ENCODE measurements at regions not wholly inside any gene's neighbourhood (a gene's known extent, or its start where the extent isn't known, plus 50 kb on each side); places are given as distances from the start of the nearest gene placed in this dataset.

DNA sequence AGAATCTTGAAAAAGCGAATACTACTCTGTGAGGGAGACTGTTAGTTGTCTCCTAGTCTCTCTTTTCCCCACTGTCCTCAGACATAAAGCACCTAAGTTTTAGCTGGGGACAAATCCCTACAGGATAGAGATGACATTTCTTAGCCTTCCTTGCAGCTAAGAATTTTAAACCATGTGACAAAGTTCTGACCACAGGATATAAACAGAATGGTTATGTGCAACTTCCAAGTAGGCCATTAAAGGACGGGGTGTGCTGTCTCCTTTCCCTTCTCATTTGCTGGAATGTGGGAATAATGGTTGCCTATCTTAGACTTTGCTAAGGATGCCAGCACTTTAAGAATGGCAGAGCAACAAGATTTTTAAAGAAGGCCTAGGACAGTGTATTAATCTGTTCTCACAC, 74.9 kb upstream of the PRPS1L1 start:
- TF ChIP-seq, protein P1, sequence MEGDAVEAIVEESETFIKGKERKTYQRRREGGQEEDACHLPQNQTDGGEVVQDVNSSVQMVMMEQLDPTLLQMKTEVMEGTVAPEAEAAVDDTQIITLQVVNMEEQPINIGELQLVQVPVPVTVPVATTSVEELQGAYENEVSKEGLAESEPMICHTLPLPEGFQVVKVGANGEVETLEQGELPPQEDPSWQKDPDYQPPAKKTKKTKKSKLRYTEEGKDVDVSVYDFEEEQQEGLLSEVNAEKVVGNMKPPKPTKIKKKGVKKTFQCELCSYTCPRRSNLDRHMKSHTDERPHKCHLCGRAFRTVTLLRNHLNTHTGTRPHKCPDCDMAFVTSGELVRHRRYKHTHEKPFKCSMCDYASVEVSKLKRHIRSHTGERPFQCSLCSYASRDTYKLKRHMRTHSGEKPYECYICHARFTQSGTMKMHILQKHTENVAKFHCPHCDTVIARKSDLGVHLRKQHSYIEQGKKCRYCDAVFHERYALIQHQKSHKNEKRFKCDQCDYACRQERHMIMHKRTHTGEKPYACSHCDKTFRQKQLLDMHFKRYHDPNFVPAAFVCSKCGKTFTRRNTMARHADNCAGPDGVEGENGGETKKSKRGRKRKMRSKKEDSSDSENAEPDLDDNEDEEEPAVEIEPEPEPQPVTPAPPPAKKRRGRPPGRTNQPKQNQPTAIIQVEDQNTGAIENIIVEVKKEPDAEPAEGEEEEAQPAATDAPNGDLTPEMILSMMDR (IDR thresholded peaks at IDR 0.05; ENCODE audit: insufficient read depth, low read length, missing control alignments), result no peak
- POLR2A ChIA-PET, result no interaction called here
- no peak for DNase-seq (ENCODE audit: low read depth, low spot score)
- H3K4me3 ChIP-seq (ENCODE audit: low read depth, low read length), result no peak overlapping the region
- CTCF ChIA-PET, result no interaction called here

DNA sequence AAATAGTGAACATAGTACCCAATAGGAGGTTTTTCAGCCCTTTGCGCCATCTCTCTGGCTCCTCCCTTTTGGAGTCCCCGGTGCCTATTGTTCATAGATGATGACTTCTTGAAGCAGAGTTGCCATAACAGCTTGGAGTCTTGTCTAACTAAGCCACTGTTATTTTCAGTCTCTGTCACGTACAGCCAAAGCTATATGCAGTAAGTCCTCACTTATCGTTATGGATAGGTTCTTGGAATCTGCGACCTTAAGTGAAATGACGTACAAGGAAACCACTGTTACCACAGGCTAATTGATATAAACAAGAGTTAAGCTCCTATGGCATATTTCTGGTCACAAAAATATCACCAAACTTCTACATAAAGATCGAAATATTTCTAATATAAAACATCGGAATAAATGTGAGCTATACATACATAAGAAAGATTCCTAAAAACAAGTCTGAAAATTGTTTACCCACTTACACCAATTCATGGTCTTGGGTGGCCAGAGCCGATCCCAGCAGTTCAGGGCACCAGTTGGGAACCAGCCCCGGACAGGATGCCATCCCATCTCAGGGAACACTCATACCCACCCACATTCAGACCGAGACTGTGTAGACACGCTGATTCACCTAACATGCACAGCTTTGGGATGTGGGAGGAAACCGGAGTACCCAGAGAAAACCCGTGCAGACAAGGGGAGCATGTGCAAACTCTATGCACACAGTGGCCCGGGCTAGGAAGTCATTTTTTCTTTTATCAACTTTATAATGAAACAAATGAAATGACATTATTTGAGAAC, 76.0 kb upstream of the PRPS1L1 start:
- no peak for DNase-seq (ENCODE audit: low read depth, low spot score)
- ChIA-PET CTCF (no interaction called here), POLR2A (no interaction called here)
- no peak overlapping the region for H3K4me3 ChIP-seq (ENCODE audit: low read depth, low read length)
- TF ChIP-seq, protein P1 (IDR thresholded peaks at IDR 0.05; ENCODE audit: insufficient read depth, low read length, missing control alignments), result no peak

DNA sequence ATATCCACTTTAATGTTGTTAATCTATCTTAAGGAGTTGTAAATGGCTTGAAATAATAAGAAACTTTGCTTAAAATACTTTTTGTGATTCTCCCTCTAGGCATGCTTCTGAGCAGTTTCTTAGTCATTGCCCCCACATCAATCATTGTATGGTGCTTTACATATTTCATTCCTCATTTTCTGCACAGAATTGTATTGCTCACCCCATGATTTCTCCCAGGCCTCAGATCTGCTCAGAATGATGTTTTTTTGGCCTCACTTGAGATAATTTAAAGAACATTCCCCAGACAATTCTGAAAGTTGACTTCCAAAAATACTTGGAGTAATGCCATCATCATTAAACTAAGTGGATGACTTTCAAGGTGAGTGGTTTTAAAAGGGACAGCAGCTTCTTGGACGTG, 82.1 kb upstream of the PRPS1L1 start:
- ChIA-PET CTCF (interaction anchor here (1.2 kb wide), 1 partner anchor 37 kb away, joined by 3 read pairs; no protein-coding TSS in a partner anchor), POLR2A (no interaction called here)
- TF ChIP-seq, protein P1 (IDR thresholded peaks at IDR 0.05; ENCODE audit: insufficient read depth, low read length, missing control alignments), result no peak
- no peak for DNase-seq (ENCODE audit: low read depth, low spot score)
- no peak overlapping the region for H3K4me3 ChIP-seq (ENCODE audit: low read depth, low read length)

DNA sequence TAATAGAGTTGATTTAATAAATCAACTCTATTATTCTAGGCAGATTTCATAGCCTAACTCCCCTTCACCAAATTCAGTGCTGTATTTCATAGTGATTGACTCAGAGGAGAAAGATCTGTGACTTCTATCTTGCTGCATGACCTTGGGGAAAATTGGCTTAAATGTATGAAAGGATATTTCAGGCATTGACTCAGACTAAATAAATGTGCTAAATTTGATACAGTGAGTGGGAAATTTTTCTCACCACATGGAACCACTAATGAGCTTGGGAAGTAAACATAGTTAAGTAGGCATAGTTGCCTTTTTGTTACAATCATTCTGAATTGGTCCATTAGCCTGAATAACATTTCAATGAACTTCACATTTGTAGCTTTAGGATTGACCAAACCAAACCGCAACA, 89.0 kb upstream of the PRPS1L1 start:
- H3K4me3 ChIP-seq (ENCODE audit: low read depth, low read length), result no peak overlapping the region
- ChIA-PET CTCF (no interaction called here), POLR2A (no interaction called here)
- TF ChIP-seq, protein P1 (IDR thresholded peaks at IDR 0.05; ENCODE audit: insufficient read depth, low read length, missing control alignments), result no peak
- DNase-seq (ENCODE audit: low read depth, low spot score), result no peak

DNA sequence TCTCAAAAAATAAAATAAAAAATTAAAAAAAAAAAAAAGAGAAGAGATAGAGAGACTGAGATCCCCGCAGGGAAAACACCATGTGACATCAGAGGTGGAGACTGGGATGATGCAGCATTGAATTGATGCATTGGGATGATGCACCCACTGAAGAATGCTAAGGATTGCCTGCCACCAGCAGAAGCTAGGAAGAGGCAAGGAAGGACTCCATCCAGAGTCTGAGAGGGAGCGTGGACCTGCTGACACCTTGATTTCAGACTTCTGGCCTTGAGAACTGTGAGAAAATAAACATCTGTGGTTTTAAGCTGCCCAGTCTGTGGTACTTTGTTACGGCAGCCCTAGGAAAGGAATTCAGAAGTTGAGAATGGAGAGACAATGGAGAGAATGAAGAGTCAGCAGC, 89.8 kb upstream of the PRPS1L1 start:
- DNase-seq (ENCODE audit: low read depth, low spot score), result no peak
- H3K4me3 ChIP-seq (ENCODE audit: low read depth, low read length), result no peak overlapping the region
- ChIA-PET POLR2A (no interaction called here), CTCF (no interaction called here)
- TF ChIP-seq, protein P1 (IDR thresholded peaks at IDR 0.05; ENCODE audit: insufficient read depth, low read length, missing control alignments), result no peak

DNA sequence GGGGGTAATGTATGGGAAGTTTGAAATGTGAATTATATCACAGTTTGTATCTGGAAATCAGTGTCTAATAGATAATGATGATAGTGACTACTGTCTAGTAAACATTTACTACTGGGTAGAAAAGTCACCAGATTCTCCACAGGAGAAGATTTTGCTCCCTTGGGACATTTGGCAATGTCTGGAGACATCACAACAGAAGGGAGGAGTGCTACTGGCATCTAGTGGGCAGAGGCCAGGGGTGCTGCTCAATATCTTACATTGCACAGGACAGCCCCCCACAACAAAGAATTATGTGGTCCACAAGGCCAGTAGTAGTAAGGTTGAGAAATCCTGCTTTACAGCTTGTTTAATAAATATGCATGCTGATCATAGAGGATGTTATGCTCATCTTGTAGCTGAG, 92.3 kb upstream of the PRPS1L1 start:
- no peak for DNase-seq (ENCODE audit: low read depth, low spot score)
- TF ChIP-seq, protein P1 (IDR thresholded peaks at IDR 0.05; ENCODE audit: insufficient read depth, low read length, missing control alignments), result no peak
- POLR2A ChIA-PET, result no interaction called here
- CTCF ChIA-PET, result interaction anchor here (0.8 to 2.5 kb wide), 2 partner anchors 350 kb away, joined by 4 to 6 read pairs; no protein-coding TSS in a partner anchor
- no peak overlapping the region for H3K4me3 ChIP-seq (ENCODE audit: low read depth, low read length)

Measured in AG04449 (cell line).